ENCODE measurements at regions not wholly inside any gene's neighbourhood (a gene's known extent, or its start where the extent isn't known, plus 50 kb on each side); places are given as distances from the start of the nearest gene placed in this dataset.

DNA sequence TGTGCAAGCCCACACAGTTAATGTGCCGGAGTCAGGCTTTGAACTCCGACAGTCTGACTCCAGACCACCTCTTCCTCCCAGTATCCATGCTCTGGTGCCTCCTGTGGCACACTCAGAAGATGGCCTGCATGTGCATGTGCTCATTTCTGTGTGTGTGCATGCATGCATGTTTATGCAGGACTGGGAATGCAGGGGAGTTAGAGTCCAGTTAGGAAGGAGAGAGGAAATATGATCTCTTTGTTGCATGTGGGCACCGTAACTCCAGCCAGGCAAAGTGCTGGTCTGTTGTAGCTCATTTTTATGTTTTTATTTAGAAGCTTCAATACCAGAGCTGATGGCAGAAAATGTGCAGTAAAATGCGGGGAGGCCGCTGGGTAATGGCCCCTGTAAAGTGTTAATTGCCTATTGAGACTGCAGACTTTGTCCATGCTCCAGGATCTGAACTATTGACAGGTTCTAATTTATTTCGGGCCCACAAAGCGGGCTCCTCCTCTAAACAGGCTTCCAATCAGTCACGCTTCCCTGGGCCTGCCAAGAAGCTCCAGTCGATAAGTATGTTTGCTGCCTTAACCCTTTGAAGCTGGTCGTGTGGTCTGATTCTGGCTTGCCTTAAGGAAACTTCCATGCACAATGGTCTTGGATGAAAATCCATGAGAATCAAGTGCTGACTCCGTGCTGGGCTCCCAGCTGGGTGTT is 248.3 kb downstream of the DHX35 start:
- Histone ChIP-seq H3K4me3 (ENCODE audit: low read depth, low read length) (no peak overlapping the region), H3K9me3 (ENCODE audit: control insufficient read depth, insufficient read depth, low read length) (no peaks in the 10 kb centered on the region), H3K36me3 (ENCODE audit: control insufficient read depth, insufficient read depth, low read length) (no peaks in the 10 kb centered on the region), H3K4me1 (ENCODE audit: control insufficient read depth, insufficient read depth, low read length) (no peaks in the 10 kb centered on the region), H3K27me3 (ENCODE audit: control insufficient read depth, insufficient read depth, low read length) (peaks cover 9% of the 10 kb centered on the region), H3K27ac (ENCODE audit: low read depth, low read length) (no peak overlapping the region)
- WGBS (ENCODE audit: insufficient coverage), result 40% methylated on average over 11 of the region's 11 CpGs
- DNase-seq (ENCODE audit: low read depth in 4 of 6, low spot score in 6 of 6), result peak in 2 of 6 donors; percentile 33 to 72

DNA sequence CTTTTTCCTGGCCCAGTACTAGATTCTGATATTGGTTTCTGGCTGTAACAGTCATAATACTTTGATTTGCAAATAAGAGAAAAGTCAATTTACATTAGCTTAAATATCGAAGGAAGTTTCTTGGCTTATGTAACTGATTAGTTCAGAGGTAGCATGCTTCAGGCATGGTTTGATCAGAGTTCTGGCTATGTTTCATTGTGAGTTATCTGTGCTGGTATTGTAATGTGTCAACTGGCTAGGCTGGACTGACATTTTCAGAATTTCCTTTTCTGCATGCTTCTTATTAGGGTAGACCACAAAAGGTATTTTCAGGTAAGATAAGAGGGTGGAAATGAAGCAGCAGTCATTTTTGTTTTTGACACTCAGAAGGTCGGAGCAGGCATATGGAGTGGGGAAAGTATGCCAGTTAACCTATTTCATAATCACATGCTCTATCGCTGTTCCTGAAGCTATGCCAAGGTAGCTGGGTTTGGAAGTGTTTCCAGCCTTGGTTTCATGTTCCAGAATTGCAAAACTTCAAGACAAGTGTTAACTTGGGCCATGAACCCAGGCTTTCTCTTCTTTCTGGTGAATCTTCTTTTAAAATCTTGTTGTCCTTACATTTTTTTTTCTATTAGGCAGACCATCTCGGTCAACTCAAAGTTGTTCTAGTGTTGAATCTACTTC is 244.9 kb downstream of the DHX35 start:
- 100% methylated on average over 1 of the region's 4 CpGs for WGBS (ENCODE audit: insufficient coverage)
- Histone ChIP-seq H3K36me3 (ENCODE audit: control insufficient read depth, insufficient read depth, low read length) (no peaks in the 10 kb centered on the region), H3K27me3 (ENCODE audit: control insufficient read depth, insufficient read depth, low read length) (peaks cover 9% of the 10 kb centered on the region), H3K4me1 (ENCODE audit: control insufficient read depth, insufficient read depth, low read length) (no peaks in the 10 kb centered on the region), H3K4me3 (ENCODE audit: low read depth, low read length) (no peak overlapping the region), H3K9me3 (ENCODE audit: control insufficient read depth, insufficient read depth, low read length) (no peaks in the 10 kb centered on the region), H3K27ac (ENCODE audit: low read depth, low read length) (no peak overlapping the region)
- peak in 1 of 6 donors; percentile 24 for DNase-seq (ENCODE audit: low read depth in 4 of 6, low spot score in 6 of 6)

GRCh38 chr20:39195582-39196021 is 233.5 kb downstream of the DHX35 start:
- H3K27me3 ChIP-seq (ENCODE audit: control insufficient read depth, insufficient read depth, low read length), result no peaks in the 10 kb centered on the region
- H3K4me3 ChIP-seq (ENCODE audit: low read depth, low read length), result no peak overlapping the region
- WGBS (ENCODE audit: insufficient coverage), result 39% methylated on average over 6 of the region's 8 CpGs
- no peaks in the 10 kb centered on the region for H3K9me3 ChIP-seq (ENCODE audit: control insufficient read depth, insufficient read depth, low read length)
- peak in 2 of 6 donors; percentile 48 to 65 for DNase-seq (ENCODE audit: low read depth in 4 of 6, low spot score in 6 of 6)
- H3K4me1 ChIP-seq (ENCODE audit: control insufficient read depth, insufficient read depth, low read length), result peaks cover 5% of the 10 kb centered on the region
- no peaks in the 10 kb centered on the region for H3K36me3 ChIP-seq (ENCODE audit: control insufficient read depth, insufficient read depth, low read length)
- no peak overlapping the region for H3K27ac ChIP-seq (ENCODE audit: low read depth, low read length)

DNA sequence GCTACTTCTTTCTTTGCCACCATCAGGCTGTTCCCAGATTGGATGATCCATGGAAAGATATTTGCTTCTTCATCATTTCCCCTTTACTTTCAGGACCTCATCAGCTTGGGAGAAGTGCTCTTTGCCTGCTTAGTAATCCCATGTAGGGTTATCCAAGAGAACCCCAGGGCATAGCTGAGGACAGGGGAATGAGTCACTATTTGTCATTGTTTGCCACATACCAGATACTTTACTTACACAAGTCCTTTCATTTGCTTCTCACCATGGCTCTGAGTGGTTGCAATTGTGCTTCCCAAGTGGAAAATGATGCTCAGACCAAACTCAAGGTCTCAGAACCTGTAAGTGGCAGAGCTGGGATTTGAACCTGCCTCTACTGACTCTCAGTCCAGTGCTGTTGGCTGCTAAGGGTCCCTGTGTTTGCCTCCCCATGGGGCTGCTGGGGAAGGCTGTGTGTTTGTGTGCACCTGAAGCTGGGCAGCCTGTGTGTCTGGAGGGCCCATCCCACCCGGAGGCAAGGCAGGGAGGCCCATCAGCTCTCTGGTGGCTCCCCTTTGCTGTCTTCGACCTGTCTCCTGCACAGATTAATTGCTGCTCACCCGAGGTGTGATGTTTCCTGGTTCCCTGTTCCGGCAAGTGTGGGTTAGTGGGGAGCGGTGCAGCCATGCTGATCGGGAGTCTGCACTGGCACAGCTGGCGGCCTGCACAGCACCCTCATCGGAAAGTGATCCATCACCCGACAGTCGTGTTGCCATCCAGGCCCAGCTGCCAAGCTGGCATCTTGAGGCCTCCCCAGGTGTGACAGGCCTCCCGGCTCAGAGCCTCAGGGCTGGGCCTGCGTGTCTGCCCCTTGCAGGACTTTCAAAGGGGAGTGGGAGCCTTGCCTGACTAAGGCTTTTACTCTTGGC is 228.8 kb downstream of the DHX35 start:
- 66% methylated on average over 12 of the region's 12 CpGs for WGBS (ENCODE audit: insufficient coverage)
- Histone ChIP-seq H3K9me3 (ENCODE audit: control insufficient read depth, insufficient read depth, low read length) (no peaks in the 10 kb centered on the region), H3K4me3 (ENCODE audit: low read depth, low read length) (no peak overlapping the region), H3K4me1 (ENCODE audit: control insufficient read depth, insufficient read depth, low read length) (peaks cover 5% of the 10 kb centered on the region), H3K27me3 (ENCODE audit: control insufficient read depth, insufficient read depth, low read length) (no peaks in the 10 kb centered on the region), H3K36me3 (ENCODE audit: control insufficient read depth, insufficient read depth, low read length) (no peaks in the 10 kb centered on the region), H3K27ac (ENCODE audit: low read depth, low read length) (no peak overlapping the region)
- DNase-seq (ENCODE audit: low read depth in 4 of 6, low spot score in 6 of 6), result no peak

GRCh38 chr20:39188266-39188765 is 226.2 kb downstream of the DHX35 start:
- H3K36me3 ChIP-seq (ENCODE audit: control insufficient read depth, insufficient read depth, low read length), result no peaks in the 10 kb centered on the region
- H3K27ac ChIP-seq (ENCODE audit: low read depth, low read length), result no peak overlapping the region
- no peak overlapping the region for H3K4me3 ChIP-seq (ENCODE audit: low read depth, low read length)
- DNase-seq (ENCODE audit: low read depth in 4 of 6, low spot score in 6 of 6), result no peak
- H3K4me1 ChIP-seq (ENCODE audit: control insufficient read depth, insufficient read depth, low read length), result no peaks in the 10 kb centered on the region
- H3K9me3 ChIP-seq (ENCODE audit: control insufficient read depth, insufficient read depth, low read length), result no peaks in the 10 kb centered on the region
- H3K27me3 ChIP-seq (ENCODE audit: control insufficient read depth, insufficient read depth, low read length), result no peaks in the 10 kb centered on the region

GRCh38 chr20:39181490-39181889 is 219.3 kb downstream of the DHX35 start:
- DNase-seq (ENCODE audit: low read depth in 4 of 6, low spot score in 6 of 6), result no peak
- no peaks in the 10 kb centered on the region for H3K36me3 ChIP-seq (ENCODE audit: control insufficient read depth, insufficient read depth, low read length)
- 82% methylated on average over 1 of the region's 2 CpGs for whole genome bisulfite sequencing (ENCODE audit: insufficient coverage)
- no peak overlapping the region for H3K27ac ChIP-seq (ENCODE audit: low read depth, low read length)
- no peaks in the 10 kb centered on the region for H3K27me3 ChIP-seq (ENCODE audit: control insufficient read depth, insufficient read depth, low read length)
- H3K4me3 ChIP-seq (ENCODE audit: low read depth, low read length), result no peak overlapping the region
- no peaks in the 10 kb centered on the region for H3K9me3 ChIP-seq (ENCODE audit: control insufficient read depth, insufficient read depth, low read length)
- no peaks in the 10 kb centered on the region for H3K4me1 ChIP-seq (ENCODE audit: control insufficient read depth, insufficient read depth, low read length)

DNA sequence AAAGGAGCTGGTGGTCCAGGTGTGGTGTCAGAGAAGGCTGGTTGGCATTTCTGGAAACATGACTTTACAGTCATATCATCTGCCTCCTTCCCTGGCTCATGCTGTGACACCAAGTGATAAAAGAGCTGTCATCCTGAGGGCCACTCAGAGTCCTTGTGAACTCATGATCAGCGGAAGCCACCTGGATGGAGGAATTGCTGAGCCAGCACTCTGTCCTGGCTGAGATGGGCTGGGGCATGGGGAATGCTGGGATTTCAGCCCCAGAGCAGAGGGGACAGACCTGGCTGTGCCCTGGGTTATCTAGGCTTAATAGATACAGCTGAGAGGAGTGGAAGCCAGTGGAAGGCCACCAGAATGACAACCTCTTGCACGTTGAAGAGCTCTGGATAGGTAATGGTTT is 214.3 kb downstream of the DHX35 start:
- Histone ChIP-seq H3K4me1 (ENCODE audit: control insufficient read depth, insufficient read depth, low read length) (no peaks in the 10 kb centered on the region), H3K27me3 (ENCODE audit: control insufficient read depth, insufficient read depth, low read length) (peaks cover 2% of the 10 kb centered on the region), H3K9me3 (ENCODE audit: control insufficient read depth, insufficient read depth, low read length) (no peaks in the 10 kb centered on the region), H3K27ac (ENCODE audit: low read depth, low read length) (no peak overlapping the region), H3K4me3 (ENCODE audit: low read depth, low read length) (no peak overlapping the region), H3K36me3 (ENCODE audit: control insufficient read depth, insufficient read depth, low read length) (no peaks in the 10 kb centered on the region)
- no peak for DNase-seq (ENCODE audit: low read depth in 4 of 6, low spot score in 6 of 6)
- 77% methylated on average over 2 of the region's 2 CpGs for WGBS (ENCODE audit: insufficient coverage)

DNA sequence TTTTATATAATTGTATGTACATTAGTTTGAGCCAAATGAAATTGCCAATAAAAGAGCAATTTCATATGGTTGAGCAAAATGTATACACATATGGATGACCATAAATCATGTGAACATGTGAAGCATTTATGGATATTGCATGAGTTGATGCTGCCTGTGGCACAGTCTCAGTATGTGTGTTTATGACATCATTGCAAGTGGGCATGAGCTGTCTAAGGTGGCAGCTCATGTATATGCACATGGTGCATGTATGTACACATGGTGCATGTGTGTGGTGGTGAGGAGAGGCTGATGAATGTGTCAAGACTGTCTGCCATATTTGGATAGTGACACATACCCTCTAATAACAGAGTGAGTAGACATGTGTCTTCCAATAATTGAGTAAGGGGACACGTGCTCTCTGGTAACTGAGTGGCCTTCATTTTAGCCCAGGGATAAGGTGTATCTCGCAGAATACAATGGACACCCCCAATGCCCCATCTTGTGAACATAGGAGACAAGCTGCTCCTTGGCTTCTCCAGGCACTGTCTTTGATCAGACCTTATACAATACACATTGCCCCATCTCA is 208.8 kb downstream of the DHX35 start:
- Histone ChIP-seq H3K4me3 (ENCODE audit: low read depth, low read length) (no peak overlapping the region), H3K27me3 (ENCODE audit: control insufficient read depth, insufficient read depth, low read length) (peaks cover 2% of the 10 kb centered on the region), H3K36me3 (ENCODE audit: control insufficient read depth, insufficient read depth, low read length) (no peaks in the 10 kb centered on the region), H3K4me1 (ENCODE audit: control insufficient read depth, insufficient read depth, low read length) (no peaks in the 10 kb centered on the region), H3K27ac (ENCODE audit: low read depth, low read length) (no peak overlapping the region), H3K9me3 (ENCODE audit: control insufficient read depth, insufficient read depth, low read length) (no peaks in the 10 kb centered on the region)
- WGBS (ENCODE audit: insufficient coverage), result 100% methylated on average over 1 of the region's 2 CpGs
- DNase-seq (ENCODE audit: low read depth in 4 of 6, low spot score in 6 of 6), result no peak

DNA sequence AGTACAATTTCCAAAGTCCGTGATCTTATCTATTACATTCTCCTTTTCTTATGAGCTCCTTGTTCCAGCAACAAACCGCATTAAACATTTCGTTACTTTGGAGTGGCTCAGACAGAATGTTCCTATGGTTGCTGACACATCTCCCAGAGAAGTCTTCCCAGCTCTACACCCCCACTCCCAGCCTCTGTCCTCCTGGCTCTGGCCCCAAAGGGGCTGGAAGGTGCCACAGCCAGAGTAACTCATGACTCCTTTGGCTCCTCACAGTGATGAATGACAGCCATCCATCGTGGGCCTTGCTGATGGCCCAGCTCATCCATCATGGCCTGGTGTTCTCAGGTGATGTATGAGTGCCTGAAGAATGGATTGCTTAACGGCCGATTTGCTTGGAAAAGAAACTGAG is 203.0 kb downstream of the DHX35 start:
- Histone ChIP-seq H3K36me3 (ENCODE audit: control insufficient read depth, insufficient read depth, low read length) (no peaks in the 10 kb centered on the region), H3K9me3 (ENCODE audit: control insufficient read depth, insufficient read depth, low read length) (peaks cover 1% of the 10 kb centered on the region), H3K4me1 (ENCODE audit: control insufficient read depth, insufficient read depth, low read length) (no peaks in the 10 kb centered on the region), H3K27me3 (ENCODE audit: control insufficient read depth, insufficient read depth, low read length) (no peaks in the 10 kb centered on the region), H3K4me3 (ENCODE audit: low read depth, low read length) (no peak overlapping the region), H3K27ac (ENCODE audit: low read depth, low read length) (no peak overlapping the region)
- 87% methylated on average over 6 of the region's 6 CpGs for WGBS (ENCODE audit: insufficient coverage)
- no peak for DNase-seq (ENCODE audit: low read depth in 4 of 6, low spot score in 6 of 6)
